ENCODE measurements at regions not wholly inside any gene's neighbourhood (a gene's known extent, or its start where the extent isn't known, plus 50 kb on each side); places are given as distances from the start of the nearest gene placed in this dataset.

DNA sequence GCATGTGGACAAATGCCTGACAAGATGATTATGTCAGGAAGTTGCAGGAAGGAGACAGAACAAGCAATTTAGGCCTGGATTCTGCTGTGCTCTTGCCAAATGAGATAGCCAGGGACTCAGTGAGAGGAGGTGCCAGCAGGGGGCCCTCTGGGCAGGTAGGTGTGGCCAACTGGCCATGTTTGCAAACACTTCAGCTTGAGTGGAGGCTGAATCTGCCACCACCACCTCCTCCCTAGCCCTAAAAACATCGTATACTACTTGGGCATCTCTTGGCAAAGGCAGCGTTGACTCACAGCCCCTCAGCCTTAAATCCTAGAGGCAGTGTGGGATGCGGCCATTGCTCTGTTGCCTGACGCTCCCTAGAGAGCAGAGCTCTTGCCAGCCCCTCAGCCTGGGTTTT, 95.1 kb upstream of the PLET1 start:
- H3K4me1 ChIP-seq (ENCODE audit: control insufficient read depth, low read length), result no peaks in the 10 kb centered on the region
- TF ChIP-seq, protein P1, sequence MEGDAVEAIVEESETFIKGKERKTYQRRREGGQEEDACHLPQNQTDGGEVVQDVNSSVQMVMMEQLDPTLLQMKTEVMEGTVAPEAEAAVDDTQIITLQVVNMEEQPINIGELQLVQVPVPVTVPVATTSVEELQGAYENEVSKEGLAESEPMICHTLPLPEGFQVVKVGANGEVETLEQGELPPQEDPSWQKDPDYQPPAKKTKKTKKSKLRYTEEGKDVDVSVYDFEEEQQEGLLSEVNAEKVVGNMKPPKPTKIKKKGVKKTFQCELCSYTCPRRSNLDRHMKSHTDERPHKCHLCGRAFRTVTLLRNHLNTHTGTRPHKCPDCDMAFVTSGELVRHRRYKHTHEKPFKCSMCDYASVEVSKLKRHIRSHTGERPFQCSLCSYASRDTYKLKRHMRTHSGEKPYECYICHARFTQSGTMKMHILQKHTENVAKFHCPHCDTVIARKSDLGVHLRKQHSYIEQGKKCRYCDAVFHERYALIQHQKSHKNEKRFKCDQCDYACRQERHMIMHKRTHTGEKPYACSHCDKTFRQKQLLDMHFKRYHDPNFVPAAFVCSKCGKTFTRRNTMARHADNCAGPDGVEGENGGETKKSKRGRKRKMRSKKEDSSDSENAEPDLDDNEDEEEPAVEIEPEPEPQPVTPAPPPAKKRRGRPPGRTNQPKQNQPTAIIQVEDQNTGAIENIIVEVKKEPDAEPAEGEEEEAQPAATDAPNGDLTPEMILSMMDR (IDR thresholded peaks at IDR 0.05; ENCODE audit: low read depth, low read length, poor library complexity, severe bottlenecking), result peak; percentile 45
- TF ChIP-seq EZH2phosphoT487 (IDR thresholded peaks at IDR 0.05; ENCODE audit: borderline replicate concordance, low read length), result no peak
- no peaks in the 10 kb centered on the region for H3K9me2 ChIP-seq (replicated peaks; ENCODE audit: control insufficient read depth, low read length)
- H3K27me3 ChIP-seq (ENCODE audit: control insufficient read depth, low read length), result no peaks in the 10 kb centered on the region
- H3K4me2 ChIP-seq (ENCODE audit: low read length), result no peak overlapping the region
- H3K36me3 ChIP-seq (ENCODE audit: control insufficient read depth, low read length), result no peaks in the 10 kb centered on the region
- H3K4me3 ChIP-seq (ENCODE audit: low read length), result no peak overlapping the region
- no peaks in the 10 kb centered on the region for H4K20me1 ChIP-seq (ENCODE audit: control insufficient read depth, insufficient read depth, low read depth, low read length)
- H3K79me2 ChIP-seq (ENCODE audit: control insufficient read depth, low read length), result no peaks in the 10 kb centered on the region
- no peaks in the 10 kb centered on the region for H3F3A ChIP-seq (ENCODE audit: control insufficient read depth, insufficient read depth)
- no peaks in the 10 kb centered on the region for H3K9me3 ChIP-seq (ENCODE audit: control insufficient read depth, insufficient read depth, low read length)
- H3K27ac ChIP-seq (ENCODE audit: low read depth, low read length), result no peak overlapping the region

DNA sequence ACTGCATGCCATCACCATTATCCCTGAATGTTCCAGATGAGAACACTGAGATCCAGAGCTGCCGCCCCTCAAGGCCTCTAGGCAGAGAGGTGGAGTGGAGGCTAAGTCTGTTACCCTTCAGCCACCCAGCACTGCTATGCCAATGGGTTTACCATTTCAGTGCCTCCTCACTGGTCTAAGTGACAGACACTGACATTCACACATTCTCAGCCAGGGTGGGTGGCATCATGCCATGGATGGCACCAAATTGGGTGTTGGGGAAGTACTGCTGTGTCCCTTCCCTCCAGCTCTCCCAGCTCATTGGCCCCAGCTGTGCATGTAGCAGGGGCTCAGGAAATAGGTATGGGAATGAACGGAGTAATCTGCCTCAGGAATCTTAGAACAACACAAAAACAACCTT, 96.8 kb upstream of the PLET1 start:
- H3K4me3 ChIP-seq (ENCODE audit: low read length), result no peak overlapping the region
- H3K9me3 ChIP-seq (ENCODE audit: control insufficient read depth, insufficient read depth, low read length), result no peaks in the 10 kb centered on the region
- no peaks in the 10 kb centered on the region for H3K79me2 ChIP-seq (ENCODE audit: control insufficient read depth, low read length)
- H3K4me1 ChIP-seq (ENCODE audit: control insufficient read depth, low read length), result no peaks in the 10 kb centered on the region
- no peaks in the 10 kb centered on the region for H3K9me2 ChIP-seq (replicated peaks; ENCODE audit: control insufficient read depth, low read length)
- H4K20me1 ChIP-seq (ENCODE audit: control insufficient read depth, insufficient read depth, low read depth, low read length), result no peaks in the 10 kb centered on the region
- H3F3A ChIP-seq (ENCODE audit: control insufficient read depth, insufficient read depth), result no peaks in the 10 kb centered on the region
- H3K4me2 ChIP-seq (ENCODE audit: low read length), result no peak overlapping the region
- no peaks in the 10 kb centered on the region for H3K36me3 ChIP-seq (ENCODE audit: control insufficient read depth, low read length)
- H3K27ac ChIP-seq (ENCODE audit: low read depth, low read length), result no peak overlapping the region
- H3K27me3 ChIP-seq (ENCODE audit: control insufficient read depth, low read length), result no peaks in the 10 kb centered on the region
- TF ChIP-seq, protein P1 (IDR thresholded peaks at IDR 0.05; ENCODE audit: low read depth, low read length, poor library complexity, severe bottlenecking), result no peak
- TF ChIP-seq EZH2phosphoT487 (IDR thresholded peaks at IDR 0.05; ENCODE audit: borderline replicate concordance, low read length), result no peak

DNA sequence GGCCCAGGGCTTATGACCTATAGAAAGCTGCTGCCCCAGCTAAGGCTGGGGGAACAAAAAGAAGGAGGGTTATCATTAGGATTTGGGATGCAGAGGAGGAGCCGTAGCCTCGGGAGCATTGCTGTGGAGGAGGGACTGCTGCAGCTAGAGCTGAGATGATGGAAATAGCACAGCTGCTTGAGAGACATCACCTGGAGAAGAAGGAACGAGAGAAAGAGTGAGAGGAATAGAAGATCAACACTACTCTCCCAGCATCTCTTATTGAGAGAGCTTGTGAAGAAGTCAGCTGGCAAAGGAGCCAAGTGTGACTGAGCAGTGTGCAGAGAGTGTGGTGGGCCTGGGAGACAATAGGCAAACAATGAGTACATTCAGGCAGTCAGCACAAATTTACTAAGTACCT, 100.7 kb upstream of the PLET1 start:
- no peak overlapping the region for H3K4me2 ChIP-seq (ENCODE audit: low read length)
- H3K9me3 ChIP-seq (ENCODE audit: control insufficient read depth, insufficient read depth, low read length), result no peaks in the 10 kb centered on the region
- TF ChIP-seq EZH2phosphoT487 (IDR thresholded peaks at IDR 0.05; ENCODE audit: borderline replicate concordance, low read length), result no peak
- TF ChIP-seq, protein P1 (IDR thresholded peaks at IDR 0.05; ENCODE audit: low read depth, low read length, poor library complexity, severe bottlenecking), result no peak
- H3K27ac ChIP-seq (ENCODE audit: low read depth, low read length), result no peak overlapping the region
- H3K4me1 ChIP-seq (ENCODE audit: control insufficient read depth, low read length), result no peaks in the 10 kb centered on the region
- no peaks in the 10 kb centered on the region for H3K36me3 ChIP-seq (ENCODE audit: control insufficient read depth, low read length)
- H3K27me3 ChIP-seq (ENCODE audit: control insufficient read depth, low read length), result no peaks in the 10 kb centered on the region
- no peaks in the 10 kb centered on the region for H3F3A ChIP-seq (ENCODE audit: control insufficient read depth, insufficient read depth)
- no peaks in the 10 kb centered on the region for H3K9me2 ChIP-seq (replicated peaks; ENCODE audit: control insufficient read depth, low read length)
- no peaks in the 10 kb centered on the region for H4K20me1 ChIP-seq (ENCODE audit: control insufficient read depth, insufficient read depth, low read depth, low read length)
- no peaks in the 10 kb centered on the region for H3K79me2 ChIP-seq (ENCODE audit: control insufficient read depth, low read length)
- no peak overlapping the region for H3K4me3 ChIP-seq (ENCODE audit: low read length)

DNA sequence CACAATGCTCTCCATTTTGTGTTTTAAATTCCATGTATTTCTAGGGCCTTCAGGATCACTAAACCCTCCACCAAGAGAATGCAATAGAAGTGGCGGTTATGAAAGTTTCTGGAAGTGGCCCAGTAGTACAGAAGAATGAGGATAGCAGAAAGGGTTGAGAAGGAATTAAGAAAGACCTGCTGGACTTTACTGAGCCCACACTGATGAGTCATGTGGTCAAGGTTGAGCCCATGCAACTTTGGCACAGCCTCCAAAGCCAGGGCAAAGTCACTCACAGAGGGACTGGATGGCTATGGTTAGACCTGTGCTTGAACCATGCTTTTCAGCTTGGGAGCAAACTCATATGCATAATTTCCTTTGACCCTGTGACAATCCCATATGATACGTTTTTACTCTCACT, 102.9 kb upstream of the PLET1 start:
- Histone ChIP-seq H3K4me2 (ENCODE audit: low read length) (no peak overlapping the region), H3K4me3 (ENCODE audit: low read length) (no peak overlapping the region), H3K36me3 (ENCODE audit: control insufficient read depth, low read length) (no peaks in the 10 kb centered on the region), H4K20me1 (ENCODE audit: control insufficient read depth, insufficient read depth, low read depth, low read length) (no peaks in the 10 kb centered on the region), H3K27me3 (ENCODE audit: control insufficient read depth, low read length) (no peaks in the 10 kb centered on the region), H3K79me2 (ENCODE audit: control insufficient read depth, low read length) (no peaks in the 10 kb centered on the region), H3K9me3 (ENCODE audit: control insufficient read depth, insufficient read depth, low read length) (no peaks in the 10 kb centered on the region), H3K27ac (ENCODE audit: low read depth, low read length) (no peak overlapping the region), H3F3A (ENCODE audit: control insufficient read depth, insufficient read depth) (no peaks in the 10 kb centered on the region), H3K9me2 (replicated peaks; ENCODE audit: control insufficient read depth, low read length) (no peaks in the 10 kb centered on the region), H3K4me1 (ENCODE audit: control insufficient read depth, low read length) (no peaks in the 10 kb centered on the region)
- TF ChIP-seq EZH2phosphoT487 (IDR thresholded peaks at IDR 0.05; ENCODE audit: borderline replicate concordance, low read length), result no peak
- TF ChIP-seq, protein P1 (IDR thresholded peaks at IDR 0.05; ENCODE audit: low read depth, low read length, poor library complexity, severe bottlenecking), result no peak

All from DOHH2 (cell line).